ENCODE measurements at regions not wholly inside any gene's neighbourhood (a gene's known extent, or its start where the extent isn't known, plus 50 kb on each side); places are given as distances from the start of the nearest gene placed in this dataset.

DNA sequence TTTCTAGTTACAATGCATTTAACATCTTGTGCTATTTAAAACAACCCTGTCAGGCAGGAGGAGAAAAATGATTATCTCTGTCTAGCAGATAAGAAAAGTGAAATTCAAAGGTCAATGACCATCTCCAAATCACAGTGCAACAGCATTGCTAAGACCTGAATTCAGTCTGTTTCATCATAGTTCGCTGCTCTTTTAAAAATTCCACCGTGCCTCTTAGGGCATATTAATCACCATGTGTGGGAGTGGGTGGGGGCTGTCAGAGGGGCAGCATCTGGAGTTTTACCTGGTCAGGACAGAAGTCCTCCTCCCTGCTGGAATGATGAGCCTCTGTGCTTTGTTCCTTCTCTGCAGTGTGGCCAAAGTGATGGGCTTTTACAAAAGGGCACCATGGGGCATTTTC lies 418.7 kb upstream of the RGPD4 start:
- H3K27ac ChIP-seq: no peak overlapping the region
- H3K4me1 ChIP-seq: no peaks in the 10 kb centered on the region
- TF ChIP-seq POLR2A (IDR thresholded peaks at IDR 0.05) (no peak), CTCF (IDR thresholded peaks at IDR 0.05) (no peak)
- 26 to 57% methylated on average over 2 of the region's 2 CpGs for WGBS, 2 donors
- DNase-seq (no peak), ATAC-seq (no peak)
- H3K4me3 ChIP-seq: no peak overlapping the region
- H3K27me3 ChIP-seq: no peaks in the 10 kb centered on the region
- H3K36me3 ChIP-seq (replicated peaks in 1 of 2; ENCODE audit: insufficient read depth in 1 of 2, low read depth in 2 of 2): no peaks in the 10 kb centered on the region
- H3K9me3 ChIP-seq: no peaks in the 10 kb centered on the region
- intact Hi-C loops (cut with DNase I): no loop called here

DNA sequence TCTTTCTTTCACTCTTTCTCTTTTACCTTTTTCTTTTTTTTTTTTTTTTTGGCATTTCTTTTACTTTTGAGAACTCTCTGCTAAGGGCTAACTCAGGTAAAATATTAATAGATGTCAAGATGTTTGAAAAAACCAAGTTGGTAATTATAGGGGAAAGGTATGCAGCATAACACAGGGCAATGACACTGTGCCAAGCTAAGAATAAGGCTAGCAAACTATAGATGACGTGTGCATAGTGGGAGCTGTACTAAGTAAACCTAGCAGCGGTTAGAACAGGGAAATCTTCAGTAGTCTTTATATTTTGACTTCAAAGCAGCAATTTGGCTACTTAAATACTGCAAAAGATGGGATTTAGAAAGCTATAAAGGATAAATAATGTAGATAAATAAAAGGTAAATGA lies 415.4 kb upstream of the RGPD4 start:
- H3K9me3 ChIP-seq: no peaks in the 10 kb centered on the region
- ATAC-seq (no peak), DNase-seq (no peak)
- no peak overlapping the region for H3K27ac ChIP-seq
- H3K4me3 ChIP-seq: no peak overlapping the region
- no peak for TF ChIP-seq POLR2A (IDR thresholded peaks at IDR 0.05)
- no peak for TF ChIP-seq CTCF (IDR thresholded peaks at IDR 0.05)
- no peaks in the 10 kb centered on the region for H3K27me3 ChIP-seq
- intact Hi-C loops (cut with DNase I): no loop called here
- H3K4me1 ChIP-seq: no peaks in the 10 kb centered on the region
- 15 to 20% methylated on average over 2 of the region's 2 CpGs for WGBS, 2 donors
- H3K36me3 ChIP-seq (replicated peaks in 1 of 2; ENCODE audit: insufficient read depth in 1 of 2, low read depth in 2 of 2): no peaks in the 10 kb centered on the region

DNA sequence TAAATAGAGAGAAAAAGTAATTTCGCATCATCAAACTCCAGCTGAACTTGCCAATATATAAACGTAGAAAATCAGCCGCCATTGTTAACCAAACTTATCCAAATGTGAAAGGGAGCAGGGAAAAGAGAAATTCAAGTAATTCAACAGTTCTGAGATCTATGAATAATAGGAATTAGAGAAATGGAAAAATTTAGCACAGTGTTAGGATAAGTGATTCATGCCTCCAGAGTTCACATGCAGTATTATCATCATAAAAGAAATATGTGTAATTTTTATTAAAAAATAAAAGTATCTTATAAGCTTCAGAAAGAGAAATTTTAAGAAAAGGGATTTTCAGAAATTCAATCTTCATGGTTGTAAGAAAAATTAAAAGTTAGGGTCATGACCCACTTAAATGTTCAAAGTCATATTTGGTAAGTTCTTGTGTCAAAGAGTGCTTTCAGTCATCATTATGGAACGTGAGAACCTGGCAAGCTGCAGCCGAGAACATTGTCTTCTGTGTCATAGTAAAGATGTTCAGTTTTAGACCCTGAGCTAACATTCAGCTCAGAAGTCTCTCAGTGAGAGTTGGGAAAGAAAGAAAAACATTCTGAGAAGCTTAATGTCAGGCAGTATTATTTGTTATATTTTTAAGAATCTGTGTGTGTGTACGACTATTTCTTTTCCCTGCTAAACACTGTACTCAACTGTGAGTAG lies 414.3 kb upstream of the RGPD4 start:
- Histone ChIP-seq H3K27me3 (no peaks in the 10 kb centered on the region), H3K4me3 (no peak overlapping the region), H3K4me1 (no peaks in the 10 kb centered on the region), H3K9me3 (no peaks in the 10 kb centered on the region), H3K36me3 (replicated peaks in 1 of 2; ENCODE audit: insufficient read depth in 1 of 2, low read depth in 2 of 2) (no peaks in the 10 kb centered on the region), H3K27ac (no peak overlapping the region)
- WGBS, 2 donors: 60 to 68% methylated on average over 6 of the region's 6 CpGs
- TF ChIP-seq POLR2A (IDR thresholded peaks at IDR 0.05) (no peak), CTCF (IDR thresholded peaks at IDR 0.05) (no peak)
- ATAC-seq: no peak
- intact Hi-C loops (cut with DNase I): no loop called here
- DNase-seq: no peak

GRCh38 chr2:107412981-107413380 lies 413.7 kb upstream of the RGPD4 start:
- Histone ChIP-seq H3K9me3 (no peaks in the 10 kb centered on the region), H3K27ac (no peak overlapping the region), H3K36me3 (replicated peaks in 1 of 2; ENCODE audit: insufficient read depth in 1 of 2, low read depth in 2 of 2) (no peaks in the 10 kb centered on the region), H3K4me3 (no peak overlapping the region), H3K27me3 (no peaks in the 10 kb centered on the region), H3K4me1 (no peaks in the 10 kb centered on the region)
- intact Hi-C loops (cut with DNase I): no loop called here
- DNase-seq (no peak), ATAC-seq (no peak)
- WGBS, 2 donors: 59 to 73% methylated on average over 2 of the region's 2 CpGs
- TF ChIP-seq POLR2A (IDR thresholded peaks at IDR 0.05) (no peak), CTCF (IDR thresholded peaks at IDR 0.05) (no peak)

DNA sequence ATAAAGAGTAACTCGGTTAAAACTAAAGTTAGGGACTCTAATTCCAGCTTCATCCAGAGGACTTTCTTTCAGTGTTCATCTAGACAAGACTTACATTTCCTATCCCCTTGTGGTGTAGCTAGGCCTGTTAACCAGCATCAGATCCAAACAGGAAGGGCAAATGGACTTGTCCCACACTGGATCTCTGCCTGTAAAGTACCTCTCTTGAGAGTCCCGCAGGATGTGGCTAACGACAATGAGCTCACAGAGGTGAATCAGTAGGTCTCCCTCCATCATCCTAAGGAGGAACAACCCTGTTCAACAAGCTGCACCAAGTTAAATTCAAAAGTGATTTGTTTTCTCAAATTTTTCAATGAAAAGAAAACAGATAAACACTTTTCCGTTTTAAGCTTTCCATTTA lies 412.3 kb upstream of the RGPD4 start:
- no peaks in the 10 kb centered on the region for H3K9me3 ChIP-seq
- no peaks in the 10 kb centered on the region for H3K27me3 ChIP-seq
- 55 to 69% methylated on average over 4 of the region's 4 CpGs for WGBS, 2 donors
- no peak overlapping the region for H3K4me3 ChIP-seq
- TF ChIP-seq CTCF (IDR thresholded peaks at IDR 0.05) (no peak), POLR2A (IDR thresholded peaks at IDR 0.05) (no peak)
- H3K27ac ChIP-seq: no peak overlapping the region
- ATAC-seq (no peak), DNase-seq (no peak)
- H3K4me1 ChIP-seq: peaks cover 4% of the 10 kb centered on the region
- intact Hi-C loops (cut with DNase I): no loop called here
- H3K36me3 ChIP-seq (replicated peaks in 1 of 2; ENCODE audit: insufficient read depth in 1 of 2, low read depth in 2 of 2): no peaks in the 10 kb centered on the region
